Neutrophil (primary cell): ENCODE measurements at regions not wholly inside any gene's neighbourhood (a gene's known extent, or its start where the extent isn't known, plus 50 kb on each side); places are given as distances from the start of the nearest gene placed in this dataset.

ENCODE experiments used
- H3K27ac ChIP-seq: fragments of 200-600 bp; sonication (generic); 2 replicates; pipeline ENCODE4 v1.5.1; 2016; ENCODE audit warnings: mild to moderate bottlenecking, moderate library complexity
- H3K27me3 ChIP-seq: fragments of 200-600 bp; sonication (generic); 2 replicates; pipeline ENCODE4 v1.6.0; 2016; ENCODE audit warnings: mild to moderate bottlenecking
- H3K36me3 ChIP-seq: fragments of 200-600 bp; sonication (generic); 2 replicates; pipeline ENCODE4 v1.5.1; 2017
- H3K4me1 ChIP-seq, 2 experiments: fragments of 200-600 bp in 1 of 2; sonication (generic) in 1 of 2; 1 replicate in 1 of 2; 2 replicates in 1 of 2; pipeline versions ENCODE4 v1.5.1 to v1.6.1; 2013 to 2016; ENCODE audit warnings: low read depth in 1 of 2, low read length in 1 of 2, mild to moderate bottlenecking in 1 of 2, moderate library complexity in 1 of 2; ENCODE audit not compliant: control insufficient read depth in 1 of 2, insufficient read depth in 1 of 2
- H3K4me3 ChIP-seq, 2 experiments: fragments of 200-600 bp in 1 of 2; sonication (generic) in 1 of 2; 1 replicate in 1 of 2; 2 replicates in 1 of 2; pipeline ENCODE4 v1.5.1; 2013 to 2016; ENCODE audit warnings: low read depth in 1 of 2, low read length in 1 of 2, mild to moderate bottlenecking in 1 of 2, moderate library complexity in 1 of 2
- H3K9me3 ChIP-seq: fragments of 200-600 bp; sonication (generic); 2 replicates; pipeline ENCODE4 v1.5.1; 2016
- CTCF ChIP-seq: fragments of 200-600 bp; sonication (generic); IDR thresholded peaks from 2 replicates; pipeline ENCODE4 v1.5.1; 2016; ENCODE audit warnings: antibody characterized with exemption

GRCh38 chr11:109480251-109480650 lies 58.3 kb downstream of the C11orf87 start:
- H3K36me3 ChIP-seq, result no peaks in the 10 kb centered on the region
- no peaks in the 10 kb centered on the region for H3K4me1 ChIP-seq
- H3K27me3 ChIP-seq, result no peaks in the 10 kb centered on the region
- no peak overlapping the region for H3K4me3 ChIP-seq
- H3K27ac ChIP-seq, result no peak overlapping the region
- no peak for TF ChIP-seq CTCF
- no peaks in the 10 kb centered on the region for H3K9me3 ChIP-seq

GRCh38 chr11:109486129-109486528 lies 64.1 kb downstream of the C11orf87 start:
- Histone ChIP-seq H3K36me3 (no peaks in the 10 kb centered on the region), H3K4me1 (no peaks in the 10 kb centered on the region), H3K27ac (no peak overlapping the region), H3K9me3 (no peaks in the 10 kb centered on the region), H3K4me3 (no peak overlapping the region), H3K27me3 (no peaks in the 10 kb centered on the region)
- no peak for TF ChIP-seq CTCF

GRCh38 chr11:109490953-109491635 lies 69.1 kb downstream of the C11orf87 start:
- Histone ChIP-seq H3K27ac (no peak overlapping the region), H3K9me3 (no peaks in the 10 kb centered on the region)
- no peak for TF ChIP-seq CTCF

GRCh38 chr11:109506115-109506514 lies 84.1 kb downstream of the C11orf87 start:
- Histone ChIP-seq H3K4me3 (no peak overlapping the region), H3K27ac (no peak overlapping the region), H3K4me1 (no peaks in the 10 kb centered on the region), H3K27me3 (no peaks in the 10 kb centered on the region), H3K9me3 (no peaks in the 10 kb centered on the region), H3K36me3 (no peaks in the 10 kb centered on the region)
- no peak for TF ChIP-seq CTCF

More at GRCh38 chr11:109490953-109491635, 69.1 kb downstream of the C11orf87 start:
- Histone ChIP-seq H3K4me1 (no peaks in the 10 kb centered on the region), H3K4me3 (no peak overlapping the region), H3K36me3 (no peaks in the 10 kb centered on the region), H3K27me3 (no peaks in the 10 kb centered on the region)

- Histone ChIP-seq H3K36me3 (no peaks in the 10 kb centered on the region), H3K27me3 (no peaks in the 10 kb centered on the region), H3K27ac (no peak overlapping the region), H3K4me3 (no peak overlapping the region), H3K4me1 (no peaks in the 10 kb centered on the region), H3K9me3 (no peaks in the 10 kb centered on the region)
- no peak for TF ChIP-seq CTCF
Measured at GRCh38 chr11:109507331-109507730, 85.3 kb downstream of the C11orf87 start.
